ENCODE measurements at regions not wholly inside any gene's neighbourhood (a gene's known extent, or its start where the extent isn't known, plus 50 kb on each side); places are given as distances from the start of the nearest gene placed in this dataset.

DNA sequence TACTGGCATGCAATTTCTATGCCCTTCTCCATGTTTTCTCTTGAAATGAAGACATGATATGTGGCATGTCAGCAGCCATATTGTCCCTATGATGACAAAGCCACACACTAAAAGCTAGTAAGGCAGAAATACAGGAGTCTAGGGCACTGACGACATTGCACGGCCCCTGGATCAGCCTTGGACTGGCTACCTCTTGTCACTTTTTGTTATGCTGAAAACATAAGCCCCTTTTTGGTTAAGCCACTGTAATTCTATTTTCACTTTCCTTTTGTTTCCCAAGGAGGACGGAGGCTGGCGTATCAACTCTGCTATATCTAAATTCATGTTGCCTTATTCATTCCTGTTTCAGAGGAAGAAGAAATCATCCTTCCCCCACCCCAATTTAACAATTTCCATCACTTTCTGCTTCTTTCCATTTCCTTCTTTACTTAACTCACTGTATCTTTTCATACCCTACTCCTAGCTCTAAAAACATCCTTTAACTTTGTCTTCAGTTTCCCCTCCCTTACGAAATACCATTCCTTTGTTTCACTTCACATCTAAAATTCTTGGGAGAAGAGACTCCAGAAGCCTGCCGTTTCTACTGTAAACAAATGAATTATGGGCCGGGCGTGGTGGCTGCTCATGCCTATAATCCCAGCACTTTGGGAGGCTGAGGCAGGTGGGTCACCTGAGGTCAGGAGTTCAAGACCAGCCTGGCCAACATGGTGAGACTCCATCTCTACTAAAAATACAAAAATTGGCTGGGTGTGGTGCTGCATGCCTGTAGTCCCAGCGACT, 364.1 kb downstream of the PCNX1 start:
- ChIA-PET POLR2A (no interaction called here), CTCF (no interaction called here)

DNA sequence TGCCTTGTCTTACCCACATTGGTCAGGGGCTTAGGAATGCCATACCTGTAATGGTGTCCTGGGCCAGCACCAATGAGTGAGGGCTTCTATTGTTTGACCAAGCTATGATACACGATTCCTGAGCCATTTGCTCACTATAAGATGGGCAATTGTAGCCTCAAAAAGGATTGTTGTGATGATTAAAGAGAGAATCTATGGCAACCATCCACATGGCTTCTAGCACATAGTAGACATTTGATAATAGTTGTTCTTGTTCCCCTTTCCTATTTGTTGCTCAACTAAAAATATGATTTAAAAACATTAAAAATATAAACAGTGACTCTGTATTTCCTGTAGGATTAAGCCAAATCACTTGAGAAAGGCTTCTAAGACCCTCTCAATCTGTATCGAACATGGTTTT, 366.1 kb downstream of the PCNX1 start:
- POLR2A ChIA-PET = no interaction called here

DNA sequence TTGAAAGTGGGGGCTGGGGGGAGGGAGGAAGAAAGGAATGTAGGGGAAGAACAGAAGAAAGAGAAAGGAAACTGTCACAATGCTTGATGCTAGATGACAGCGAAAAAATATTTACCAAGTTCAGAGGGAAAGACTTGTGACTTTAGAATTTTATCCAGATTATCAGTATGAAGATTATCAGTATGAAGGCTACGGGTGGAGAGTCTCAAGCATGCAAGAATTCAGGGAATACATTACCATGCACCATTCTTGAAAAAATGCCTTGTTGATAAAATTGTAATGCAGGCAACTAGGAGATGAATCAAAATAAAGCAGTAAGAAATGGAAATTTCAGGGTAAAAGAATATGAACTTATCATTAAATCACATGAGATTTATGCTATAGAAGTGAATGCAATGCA, 376.8 kb downstream of the PCNX1 start:
- POLR2A ChIA-PET = no interaction called here
- CTCF ChIA-PET = no interaction called here

More for the DNA sequence above, 366.1 kb downstream of the PCNX1 start:
- CTCF ChIA-PET = no interaction called here

GRCh38 chr14:71286126-71286525, 378.9 kb downstream of the PCNX1 start:
- ChIA-PET POLR2A (no interaction called here), CTCF (no interaction called here)

DNA sequence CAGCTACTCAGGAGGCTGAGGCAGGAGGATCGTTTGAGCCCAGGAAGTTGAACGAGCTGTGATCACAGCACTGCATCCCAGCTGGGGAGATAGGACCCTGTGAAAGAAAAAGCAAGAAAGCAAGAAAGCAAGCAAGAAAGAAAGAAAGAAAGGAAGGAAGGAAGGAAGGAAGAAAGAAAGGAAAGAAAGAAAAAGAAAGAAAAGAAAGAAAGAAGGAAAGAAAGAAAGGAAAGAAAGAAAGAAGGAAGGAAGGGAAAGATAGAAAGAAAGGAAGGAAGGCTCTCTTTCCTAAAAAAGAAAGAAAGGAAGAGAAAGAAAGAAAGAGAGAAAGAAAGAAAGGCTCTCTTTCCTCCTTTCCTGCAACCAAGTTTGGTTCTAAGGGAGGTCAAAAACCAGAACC, 380.3 kb downstream of the PCNX1 start:
- ChIA-PET POLR2A (no interaction called here), CTCF (no interaction called here)

GRCh38 chr14:71289536-71289935, 382.3 kb downstream of the PCNX1 start:
- ChIA-PET POLR2A (no interaction called here), CTCF (no interaction called here)

- ChIA-PET POLR2A (no interaction called here), CTCF (no interaction called here)
Measured at GRCh38 chr14:71290301-71290700, 383.0 kb downstream of the PCNX1 start.

- CTCF ChIA-PET = interaction anchor here (1.5 kb wide), 1 partner anchor 18 kb away, joined by 3 read pairs; no protein-coding TSS in a partner anchor
- POLR2A ChIA-PET = no interaction called here
Measured at GRCh38 chr14:71290960-71291466, 383.8 kb downstream of the PCNX1 start.

DNA sequence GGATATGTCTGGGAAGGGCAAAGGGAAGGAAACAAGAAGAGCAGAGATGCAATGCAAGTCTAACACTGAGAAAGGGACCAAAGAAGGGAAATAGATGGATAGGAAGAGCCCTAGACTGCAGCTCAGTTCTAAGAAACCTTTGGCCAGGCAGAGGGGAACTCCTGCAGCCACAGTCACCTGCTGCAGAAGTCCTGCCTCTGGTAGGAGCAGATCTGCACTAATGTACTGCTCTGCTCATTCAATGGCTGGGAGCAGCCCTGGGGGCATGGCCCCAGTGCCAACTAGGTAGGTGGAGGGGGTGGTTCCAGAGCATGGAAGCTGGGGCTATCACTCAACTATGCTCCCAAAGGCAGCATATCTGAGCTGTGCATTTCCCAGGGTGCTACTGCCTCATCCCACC, 388.9 kb downstream of the PCNX1 start:
- ChIA-PET POLR2A (no interaction called here), CTCF (no interaction called here)

- POLR2A ChIA-PET = no interaction called here
- CTCF ChIA-PET = no interaction called here
Measured at GRCh38 chr14:71300566-71301330, 393.5 kb downstream of the PCNX1 start.

DNA sequence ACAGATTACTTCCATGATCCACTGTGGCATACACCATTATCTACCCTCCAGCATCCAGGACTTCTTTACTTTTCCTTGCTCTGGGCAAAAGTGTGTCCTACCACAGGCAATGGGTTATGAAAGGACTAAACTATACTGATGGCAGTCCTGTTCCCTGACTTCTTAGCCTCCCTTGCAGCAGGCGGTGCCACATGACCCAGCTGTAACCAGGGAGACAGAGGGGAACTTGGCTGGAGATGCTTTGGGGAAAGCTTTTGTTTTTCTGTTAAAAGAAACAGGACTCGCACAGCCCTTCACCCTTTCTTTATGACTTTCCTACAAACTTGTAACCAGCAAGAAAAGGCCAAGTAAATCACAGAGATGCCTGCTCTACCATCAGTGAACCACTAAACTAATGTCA, 394.4 kb downstream of the PCNX1 start:
- POLR2A ChIA-PET = no interaction called here
- CTCF ChIA-PET = no interaction called here

DNA sequence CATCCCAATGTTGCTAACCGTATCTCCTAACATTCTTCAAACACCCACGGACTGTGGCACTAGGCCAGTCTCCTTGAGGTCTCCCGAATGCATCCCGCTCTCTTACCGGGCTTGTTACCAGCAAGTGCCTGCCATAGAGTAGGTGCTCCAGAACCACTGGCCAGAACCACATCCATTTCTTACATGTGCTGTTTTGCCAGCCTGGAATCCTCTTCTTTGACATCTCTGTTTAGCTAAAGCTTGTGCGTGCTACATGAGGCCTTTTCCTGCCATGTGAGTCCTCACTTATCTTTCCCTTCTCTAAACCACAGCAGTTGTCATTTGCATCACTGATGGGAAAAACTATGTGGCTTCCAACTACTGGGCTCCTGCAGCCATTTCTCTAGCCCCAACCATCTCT, 397.4 kb downstream of the PCNX1 start:
- POLR2A ChIA-PET = no interaction called here
- CTCF ChIA-PET = no interaction called here

- ChIA-PET CTCF (interaction anchor here (0.9 to 1.0 kb wide), 2 partner anchors 17 to 171 kb away, joined by 3 read pairs; no protein-coding TSS in a partner anchor), POLR2A (no interaction called here)
Measured at GRCh38 chr14:71308671-71309070, 401.4 kb downstream of the PCNX1 start.

- POLR2A ChIA-PET = interaction anchor here (0.5 kb wide), 1 partner anchor 55 kb away, joined by 3 read pairs; no protein-coding TSS in a partner anchor
- CTCF ChIA-PET = no interaction called here
Measured at GRCh38 chr14:71309756-71310155, 402.5 kb downstream of the PCNX1 start.

GRCh38 chr14:71311061-71311460, 403.8 kb downstream of the PCNX1 start:
- POLR2A ChIA-PET = no interaction called here
- CTCF ChIA-PET = no interaction called here

DNA sequence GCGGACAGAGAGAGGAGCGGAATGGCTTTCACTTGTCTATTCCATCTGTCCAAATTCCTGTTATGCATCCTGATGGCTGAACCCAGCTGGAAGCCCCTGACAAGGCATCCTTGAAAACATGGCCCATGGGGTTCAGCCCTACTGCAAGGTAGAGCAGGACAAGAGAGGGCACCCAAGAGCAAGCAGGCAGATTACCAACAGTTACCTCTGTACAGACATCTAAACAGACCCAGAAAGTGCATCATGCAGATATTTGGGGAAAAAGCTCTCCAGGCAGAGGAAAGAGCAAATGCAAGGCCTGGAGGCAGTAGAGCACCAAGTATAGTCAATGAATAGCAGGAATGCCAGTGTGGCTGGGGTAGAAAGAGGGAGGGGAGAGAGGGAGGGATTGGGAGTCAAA, 407.5 kb downstream of the PCNX1 start:
- ChIA-PET POLR2A (no interaction called here), CTCF (interaction anchor here (1.3 kb wide), 1 partner anchor 176 kb away, joined by 3 read pairs; no protein-coding TSS in a partner anchor)

GRCh38 chr14:71317385-71318096, 410.3 kb downstream of the PCNX1 start:
- CTCF ChIA-PET = no interaction called here
- POLR2A ChIA-PET = no interaction called here

DNA sequence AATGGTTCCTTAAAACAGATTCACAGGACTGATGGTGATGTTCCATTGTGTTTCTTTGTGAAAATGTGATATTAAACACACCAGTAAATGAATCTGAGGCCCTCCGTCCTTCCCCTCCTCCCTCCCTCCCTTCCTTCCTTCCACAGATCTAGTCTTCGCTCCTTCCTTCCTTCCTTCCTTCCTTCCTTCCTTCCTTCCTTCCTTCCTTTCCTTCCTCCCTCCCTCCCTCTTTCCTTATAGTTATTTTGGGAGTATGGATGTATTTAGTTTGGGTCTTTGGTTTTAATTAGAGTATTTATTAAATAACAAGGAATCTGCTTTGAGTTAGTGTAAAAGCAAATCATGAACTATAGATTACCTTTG, 410.8 kb downstream of the PCNX1 start:
- CTCF ChIA-PET = interaction anchor here (0.7 kb wide), 1 partner anchor 172 kb away, joined by 3 read pairs; no protein-coding TSS in a partner anchor
- POLR2A ChIA-PET = no interaction called here

GRCh38 chr14:71319666-71320065, 412.4 kb downstream of the PCNX1 start:
- POLR2A ChIA-PET = no interaction called here
- CTCF ChIA-PET = no interaction called here

- POLR2A ChIA-PET = interaction anchor here (0.7 to 1.1 kb wide), 2 partner anchors 235 to 432 kb away, joined by 3 to 7 read pairs; no protein-coding TSS in a partner anchor
- CTCF ChIA-PET = interaction anchor here (1.1 kb wide), 1 partner anchor 13 kb away, joined by 3 read pairs; no protein-coding TSS in a partner anchor
Measured at GRCh38 chr14:71320107-71320733, 413.0 kb downstream of the PCNX1 start, which contains the start of gene SIPA1L1. Gene SIPA1L1 (plus strand): TSS chr14:71320476.

Measured in activated CD8-positive, alpha-beta memory T cell treated with anti-CD3 and anti-CD28 coated beads for 36 hours (primary cell).